GM23248 (cell line): ENCODE measurements at regions not wholly inside any gene's neighbourhood (a gene's known extent, or its start where the extent isn't known, plus 50 kb on each side); places are given as distances from the start of the nearest gene placed in this dataset.

Experiments
- EZH2 ChIP-seq: fragments of 200-600 bp; sonication (generic); IDR thresholded peaks from 2 replicates; pipeline ENCODE4 v1.6.1; 2018; ENCODE audit warnings: antibody characterized with exemption, mild to moderate bottlenecking; ENCODE audit not compliant: insufficient read depth, poor library complexity, severe bottlenecking
- EZH2phosphoT487 ChIP-seq: fragments of 200-600 bp; sonication (generic); IDR thresholded peaks from 2 replicates; pipeline ENCODE4 v1.6.1; 2018; ENCODE audit warnings: antibody characterized with exemption, moderate library complexity, mild to moderate bottlenecking, low read depth; ENCODE audit not compliant: insufficient read depth

DNA sequence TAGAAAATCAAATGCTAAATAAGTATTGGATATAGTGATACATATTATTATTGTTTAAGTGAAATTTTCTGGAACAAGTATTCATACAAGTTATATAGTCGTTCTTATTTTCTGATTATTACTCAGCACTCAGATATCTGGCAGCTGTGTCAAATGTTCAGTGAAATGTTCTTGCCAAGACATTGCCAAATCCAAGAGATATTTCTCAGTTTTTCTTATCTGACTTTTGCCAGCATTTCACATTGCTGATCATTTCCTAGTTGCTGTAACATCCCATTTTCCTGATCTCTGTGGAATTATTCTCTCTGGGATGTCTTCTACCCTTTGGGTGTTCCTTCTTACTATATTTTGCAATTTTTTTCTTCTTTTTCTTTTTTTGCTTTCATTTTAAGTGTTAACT lies 262.3 kb downstream of the KIF2B start:
- TF ChIP-seq EZH2, result no peak
- no peak for TF ChIP-seq EZH2phosphoT487
